ENCODE measurements at regions not wholly inside any gene's neighbourhood (a gene's known extent, or its start where the extent isn't known, plus 50 kb on each side); places are given as distances from the start of the nearest gene placed in this dataset.

DNA sequence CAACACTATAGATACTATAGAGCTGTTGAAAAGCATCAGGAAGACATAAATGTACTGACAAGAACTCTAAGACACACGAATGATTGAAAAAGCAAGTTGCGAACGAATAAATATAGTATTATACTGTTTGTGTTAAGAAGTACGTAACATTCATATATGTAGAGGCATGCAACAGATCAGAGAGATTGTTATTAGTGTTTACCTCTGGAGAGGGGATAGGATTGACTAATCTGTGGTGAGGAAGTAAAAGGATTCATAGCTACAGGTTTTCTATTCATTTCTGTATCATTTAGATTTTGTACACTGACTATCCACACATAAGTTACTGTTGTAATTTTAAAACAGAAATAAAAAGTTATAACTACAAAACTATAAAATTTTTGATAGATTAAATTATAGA is 147.6 kb upstream of the SV2C start:
- ChIA-PET POLR2A (ENCODE audit: partially characterized antibody) (no interaction called here), CTCF (ENCODE audit: partially characterized antibody) (no interaction called here)
- H3K27me3 ChIP-seq (replicated peaks in 1 of 4; ENCODE audit: control insufficient read depth in 3 of 4, extremely low read depth in 1 of 4, insufficient read depth in 3 of 4, low read length in 3 of 4) = no peaks in the 10 kb centered on the region
- H3K27ac ChIP-seq (ENCODE audit: low read depth, low read length) = no peak overlapping the region
- H3K23me2 ChIP-seq (ENCODE audit: low read depth, low read length) = no peaks in the 10 kb centered on the region
- H3K36me3 ChIP-seq (ENCODE audit: control insufficient read depth in 2 of 4, insufficient read depth in 4 of 4, low read length in 3 of 4) = no peaks in the 10 kb centered on the region
- H3K4me3 ChIP-seq (ENCODE audit: extremely low read depth in 1 of 4, insufficient read depth in 2 of 4, low read depth in 3 of 4, low read length in 4 of 4) = no peak overlapping the region
- H4K20me1 ChIP-seq (replicated peaks in 1 of 2; ENCODE audit: control insufficient read depth in 1 of 2, insufficient read depth in 2 of 2, low read length in 2 of 2) = no peaks in the 10 kb centered on the region
- no peak overlapping the region for H3K4ac ChIP-seq (replicated peaks; ENCODE audit: insufficient read length, low read depth, low read length)
- H2BK5ac ChIP-seq (ENCODE audit: low read depth, low read length) = no peak overlapping the region
- no peak overlapping the region for H2AK5ac ChIP-seq (ENCODE audit: low read depth, low read length)
- H2BK120ac ChIP-seq (replicated peaks; ENCODE audit: low read depth, low read length) = no peak overlapping the region
- TF ChIP-seq, protein P1, sequence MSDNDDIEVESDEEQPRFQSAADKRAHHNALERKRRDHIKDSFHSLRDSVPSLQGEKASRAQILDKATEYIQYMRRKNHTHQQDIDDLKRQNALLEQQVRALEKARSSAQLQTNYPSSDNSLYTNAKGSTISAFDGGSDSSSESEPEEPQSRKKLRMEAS (IDR thresholded peaks at IDR 0.05) = no peak
- TF ChIP-seq SUZ12 (IDR thresholded peaks at IDR 0.05; ENCODE audit: low read length) (no peak), RNF2 (IDR thresholded peaks at IDR 0.05; ENCODE audit: borderline replicate concordance, low read depth, low read length, missing control alignments, poor library complexity, severe bottlenecking) (no peak), HDAC6 (IDR thresholded peaks at IDR 0.05; ENCODE audit: low read depth, low read length) (no peak), MAFK (IDR thresholded peaks at IDR 0.05; ENCODE audit: low read depth, low read length) (no peak), TBP (IDR thresholded peaks at IDR 0.05; ENCODE audit: low read depth, low read length) (no peak), BCL11A (IDR thresholded peaks at IDR 0.05; ENCODE audit: low read depth in 2 of 2, low read length in 2 of 2) (no peak), TEAD4 (IDR thresholded peaks at IDR 0.05; ENCODE audit: low read depth, low read length) (no peak), CBX5 (IDR thresholded peaks at IDR 0.05; ENCODE audit: low read depth, low read length) (no peak), ASH2L (IDR thresholded peaks at IDR 0.05; ENCODE audit: low read length) (no peak)
- TF ChIP-seq, protein P2, sequence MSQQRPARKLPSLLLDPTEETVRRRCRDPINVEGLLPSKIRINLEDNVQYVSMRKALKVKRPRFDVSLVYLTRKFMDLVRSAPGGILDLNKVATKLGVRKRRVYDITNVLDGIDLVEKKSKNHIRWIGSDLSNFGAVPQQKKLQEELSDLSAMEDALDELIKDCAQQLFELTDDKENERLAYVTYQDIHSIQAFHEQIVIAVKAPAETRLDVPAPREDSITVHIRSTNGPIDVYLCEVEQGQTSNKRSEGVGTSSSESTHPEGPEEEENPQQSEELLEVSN (IDR thresholded peaks at IDR 0.05) = no peak
- no peak overlapping the region for H3K18ac ChIP-seq (ENCODE audit: extremely low read depth, low read length)
- FAIRE-seq (no peak), DNase-seq (ENCODE audit: low read depth in 1 of 2, low spot score in 2 of 2) (no peak)
- no peaks in the 10 kb centered on the region for H3K79me1 ChIP-seq (ENCODE audit: low read depth, low read length)
- H2BK20ac ChIP-seq (ENCODE audit: low read length) = no peak overlapping the region
- H3K9me3 ChIP-seq (ENCODE audit: insufficient read depth in 2 of 2, low read depth in 1 of 2, low read length in 1 of 2) = no peaks in the 10 kb centered on the region
- H3K4me2 ChIP-seq (ENCODE audit: insufficient read depth in 1 of 2, low read depth in 2 of 2, low read length in 2 of 2) = no peak overlapping the region
- no peak overlapping the region for H3K23ac ChIP-seq (ENCODE audit: insufficient read length)
- no peak overlapping the region for H2BK12ac ChIP-seq (ENCODE audit: low read depth, low read length)
- H4K91ac ChIP-seq (replicated peaks; ENCODE audit: insufficient read length, low read length) = no peak overlapping the region
- no peaks in the 10 kb centered on the region for H3K4me1 ChIP-seq (replicated peaks in 1 of 4; ENCODE audit: control insufficient read depth in 3 of 4, insufficient read depth in 4 of 4, low read length in 3 of 4)
- no peak overlapping the region for H4K5ac ChIP-seq (ENCODE audit: insufficient read length, low read depth, low read length)
- H4K8ac ChIP-seq (ENCODE audit: extremely low read depth, insufficient read depth, low read length) = no peak overlapping the region
- no peaks in the 10 kb centered on the region for H3K79me2 ChIP-seq (ENCODE audit: control insufficient read depth in 1 of 2, insufficient read depth in 2 of 2, low read length in 2 of 2)
- H3K56ac ChIP-seq (replicated peaks; ENCODE audit: insufficient read length, low read depth, low read length) = no peak overlapping the region
- 61% methylated on average over 4 of the region's 4 CpGs; no CpG with 5 or more reads in 1 of the 2 experiments for WGBS, 2 experiments (ENCODE audit: extremely low coverage in 1 of 2, insufficient coverage in 1 of 2, insufficient read length in 1 of 2, insufficient replicate concordance in 2 of 2, low coverage in 1 of 2, low lambda C conversion rate in 2 of 2, missing lambda C conversion rate in 1 of 2)
- H2AFZ ChIP-seq (ENCODE audit: low read length) = no peak overlapping the region
- no peak overlapping the region for H3K9ac ChIP-seq (replicated peaks in 1 of 4; ENCODE audit: extremely low read depth in 1 of 4, low read depth in 3 of 4, low read length in 3 of 4)
- H3K14ac ChIP-seq (ENCODE audit: insufficient read length) = no peak overlapping the region
- no peak overlapping the region for H2BK15ac ChIP-seq (ENCODE audit: low read length)

Data from H1 (cell line).